Stimulated activated CD8-positive, alpha-beta memory T cell treated with anti-CD3 and anti-CD28 coated beads, Interleukin-12 subunit alpha, Interleukin-12 subunit beta, amount 100 ng/mL, for 24 hours (primary cell): ENCODE measurements at regions not wholly inside any gene's neighbourhood (a gene's known extent, or its start where the extent isn't known, plus 50 kb on each side); places are given as distances from the start of the nearest gene placed in this dataset.
"Not testable (repeated sequence)": the region's sequence is repeated elsewhere in the genome, so short reads cannot be mapped to it uniquely, and the experiment has no call there.

Experiments
- DNase-seq: peaks from one replicate; pipeline ENCODE4 v3.0.0-alpha.2; 2020; ENCODE audit errors: extremely low read depth

DNA sequence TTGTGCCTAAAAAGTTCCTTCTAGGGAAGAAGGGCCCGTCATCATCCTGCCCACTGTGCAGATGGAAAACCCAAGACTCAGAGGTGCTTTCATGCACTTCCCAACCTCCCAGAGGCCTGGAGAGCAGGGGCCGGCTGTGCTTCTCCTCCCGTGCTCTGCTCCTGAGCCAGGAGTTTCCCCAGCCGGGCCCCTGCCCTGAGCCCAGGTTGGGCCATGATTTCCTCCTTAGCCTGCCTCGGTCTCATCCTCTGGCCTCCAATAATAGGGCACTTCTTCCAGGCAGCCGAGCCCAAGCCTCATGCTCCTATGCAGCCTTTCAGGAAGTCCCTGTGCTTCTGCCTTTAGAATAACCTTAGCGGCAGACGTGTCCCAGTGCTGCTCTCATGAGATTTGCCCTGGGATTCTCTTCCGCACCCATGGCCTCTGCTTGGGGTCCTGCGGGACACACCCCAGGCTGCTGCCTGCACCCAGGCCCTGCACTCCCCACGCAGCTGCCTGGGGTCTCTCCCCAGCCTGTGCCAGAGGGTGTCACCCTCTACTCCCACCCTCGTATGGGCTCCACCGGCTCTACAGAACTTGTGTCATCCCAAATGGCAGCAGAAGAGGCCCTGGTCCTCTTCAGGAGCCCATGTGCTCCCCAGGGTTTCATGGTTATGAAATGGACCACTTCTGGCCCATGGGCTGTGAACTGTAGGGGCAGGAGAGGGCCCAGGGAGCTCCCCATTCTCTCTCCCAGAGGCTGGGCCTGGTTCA is 359.3 kb downstream of the ADGRD1 start:
- DNase-seq: no peak

GRCh38 chr12:131313635-131314034 is 359.9 kb downstream of the ADGRD1 start:
- DNase-seq: no peak

- DNase-seq: no peak
Observed at GRCh38 chr12:131314524-131315090, 360.9 kb downstream of the ADGRD1 start.

- DNase-seq: no peak
Observed at GRCh38 chr12:131315601-131316000, 361.9 kb downstream of the ADGRD1 start.

GRCh38 chr12:131316388-131316787 is 362.7 kb downstream of the ADGRD1 start:
- DNase-seq: no peak

DNA sequence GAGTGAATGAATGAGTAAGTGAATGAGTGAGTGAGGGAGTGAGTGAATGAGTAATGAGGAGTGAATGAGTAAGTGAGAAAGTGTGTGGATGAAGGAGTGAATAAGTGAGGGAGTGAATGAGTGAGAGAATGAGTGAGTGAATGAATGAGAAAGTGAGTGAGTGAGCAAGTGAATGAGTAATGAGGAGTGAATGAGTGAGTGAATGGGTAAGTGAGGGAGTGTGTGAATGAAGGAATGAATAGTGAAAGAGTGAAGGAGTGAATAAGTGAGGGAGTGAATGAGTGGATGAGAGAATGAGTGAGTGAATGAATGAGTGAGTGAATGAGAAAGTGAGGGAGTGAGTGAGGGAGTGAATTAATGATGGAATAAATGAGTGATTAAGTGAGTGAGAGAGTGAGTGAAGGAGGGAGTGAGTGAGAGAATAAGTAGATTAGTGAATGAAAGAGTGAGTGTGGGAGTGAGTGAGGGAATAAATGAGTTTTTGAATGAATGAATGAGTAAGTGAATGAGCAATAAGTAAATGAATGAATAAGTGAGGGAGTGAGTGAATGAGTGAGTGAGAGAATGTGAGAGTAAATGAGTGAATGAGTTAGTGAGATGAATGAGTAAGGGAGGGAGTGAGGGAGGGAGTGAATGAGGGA is 364.5 kb downstream of the ADGRD1 start:
- no peak for DNase-seq

DNA sequence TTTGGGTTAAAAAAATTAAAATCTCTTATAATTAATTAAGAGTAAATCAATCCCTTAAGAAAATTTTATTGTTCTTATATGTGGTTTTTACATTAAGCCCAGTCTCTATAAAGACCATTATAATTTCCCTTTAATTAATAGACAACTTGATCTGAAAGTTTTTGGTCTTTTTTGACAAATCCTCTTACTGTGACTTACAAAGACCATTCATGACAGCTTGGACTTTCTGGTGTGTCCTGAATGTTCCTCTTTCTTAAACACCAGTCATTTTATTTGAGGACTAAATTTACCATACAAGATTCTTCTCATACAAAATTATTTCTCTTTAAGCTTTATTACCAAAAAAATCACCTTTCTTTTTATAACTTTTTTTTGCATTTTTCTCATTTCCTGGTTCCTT is 368.3 kb downstream of the ADGRD1 start:
- no peak for DNase-seq

GRCh38 chr12:131322460-131322859 is 368.8 kb downstream of the ADGRD1 start:
- not testable (repeated sequence) for DNase-seq

DNA sequence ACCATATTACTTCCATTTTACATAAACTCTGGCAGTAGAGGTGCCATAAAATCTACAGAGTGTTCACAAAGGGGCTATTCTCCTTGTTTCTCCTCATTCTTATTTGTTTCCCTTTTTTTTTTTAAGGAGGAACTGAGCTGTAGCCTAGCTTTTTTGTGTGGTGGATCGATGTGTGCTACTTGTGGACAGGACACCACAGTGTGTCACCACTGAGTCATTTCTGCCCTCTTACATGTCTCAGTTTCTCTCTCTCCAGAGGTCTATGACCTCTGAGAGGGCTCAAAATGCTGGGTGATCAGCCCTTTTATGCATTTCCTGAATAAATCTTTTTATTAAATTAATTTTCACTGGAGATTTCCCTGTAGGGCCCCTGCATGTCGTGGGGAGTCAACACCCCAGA is 370.2 kb downstream of the ADGRD1 start:
- DNase-seq: no peak

DNA sequence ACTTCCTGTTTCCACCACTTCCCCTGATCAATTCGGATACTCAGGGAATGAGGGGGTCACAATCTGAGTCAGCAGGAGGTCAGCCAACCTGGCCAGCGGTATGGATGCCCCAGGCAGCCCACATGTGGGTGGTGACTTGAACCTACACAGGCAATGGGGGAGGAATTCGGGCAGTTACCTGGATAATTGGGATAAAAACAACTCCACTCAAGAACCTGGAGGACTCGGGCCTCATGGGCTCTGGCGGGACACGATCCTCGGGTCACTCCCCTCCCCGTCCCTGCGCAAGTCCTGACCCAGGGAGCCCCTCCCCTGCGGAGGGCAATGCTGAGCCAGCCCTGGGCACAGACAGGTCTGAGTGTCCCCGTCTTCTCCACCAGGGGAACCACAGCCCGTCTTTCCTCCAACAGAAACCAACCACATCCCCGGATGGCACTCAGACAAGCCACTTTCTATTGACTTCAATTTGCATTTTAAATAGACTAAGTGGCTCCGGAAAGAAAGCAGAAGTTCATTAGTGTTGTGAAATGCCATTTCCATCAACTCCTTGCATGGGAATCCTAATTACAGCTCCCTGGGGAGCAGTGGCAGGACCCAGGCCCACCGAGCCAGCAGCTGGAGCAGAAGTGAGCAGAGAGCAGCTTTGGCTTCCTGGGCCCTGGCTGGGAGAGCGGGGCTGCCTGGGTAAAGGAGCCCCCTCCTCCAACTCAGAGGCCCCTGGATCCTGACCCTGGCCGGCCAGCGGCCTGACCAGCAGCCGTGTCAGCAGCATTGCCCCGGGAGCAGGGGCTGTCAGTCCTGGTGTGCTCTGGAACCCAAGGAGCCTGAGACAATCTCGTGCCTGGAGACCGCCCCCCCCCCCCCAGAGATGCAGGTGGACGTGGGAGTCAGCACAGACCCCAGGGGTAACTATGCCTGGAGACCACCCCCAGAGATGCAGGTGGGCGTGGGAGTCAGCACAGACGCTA is 374.1 kb downstream of the ADGRD1 start:
- no peak for DNase-seq

GRCh38 chr12:131328861-131329845 is 375.4 kb downstream of the ADGRD1 start:
- not testable (repeated sequence) for DNase-seq

GRCh38 chr12:131330106-131330815 is 376.6 kb downstream of the ADGRD1 start:
- no peak for DNase-seq

DNA sequence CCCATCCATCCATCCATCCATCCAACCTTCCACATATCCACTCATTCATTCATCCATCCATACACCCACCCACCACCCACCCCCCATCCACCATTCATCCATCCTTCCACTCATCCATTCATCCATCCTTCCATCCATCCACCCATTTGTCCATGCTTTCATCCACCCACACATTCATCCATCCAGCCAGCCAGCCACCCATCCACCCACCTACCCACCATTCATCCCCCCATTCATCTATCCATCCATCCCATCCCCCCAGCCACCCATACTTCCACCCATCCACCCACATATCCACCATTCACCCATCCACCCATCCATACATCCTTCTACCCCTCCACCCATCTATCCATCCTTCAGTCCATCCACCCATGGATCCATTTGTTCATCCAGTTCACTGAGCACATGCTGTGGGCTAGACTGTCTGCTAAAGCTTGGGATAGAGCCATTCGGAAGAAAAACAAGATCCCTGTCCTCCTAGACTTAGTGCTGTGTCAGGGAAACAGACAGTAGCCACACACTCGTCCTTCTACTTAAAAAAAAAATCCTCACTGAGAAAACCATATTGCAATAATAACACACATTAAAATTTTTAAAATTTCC is 377.5 kb downstream of the ADGRD1 start:
- DNase-seq: no peak

- DNase-seq: no peak
Observed at GRCh38 chr12:131332224-131332623, 378.5 kb downstream of the ADGRD1 start.

GRCh38 chr12:131333136-131333535 is 377.8 kb upstream of the SFSWAP start:
- DNase-seq: no peak

DNA sequence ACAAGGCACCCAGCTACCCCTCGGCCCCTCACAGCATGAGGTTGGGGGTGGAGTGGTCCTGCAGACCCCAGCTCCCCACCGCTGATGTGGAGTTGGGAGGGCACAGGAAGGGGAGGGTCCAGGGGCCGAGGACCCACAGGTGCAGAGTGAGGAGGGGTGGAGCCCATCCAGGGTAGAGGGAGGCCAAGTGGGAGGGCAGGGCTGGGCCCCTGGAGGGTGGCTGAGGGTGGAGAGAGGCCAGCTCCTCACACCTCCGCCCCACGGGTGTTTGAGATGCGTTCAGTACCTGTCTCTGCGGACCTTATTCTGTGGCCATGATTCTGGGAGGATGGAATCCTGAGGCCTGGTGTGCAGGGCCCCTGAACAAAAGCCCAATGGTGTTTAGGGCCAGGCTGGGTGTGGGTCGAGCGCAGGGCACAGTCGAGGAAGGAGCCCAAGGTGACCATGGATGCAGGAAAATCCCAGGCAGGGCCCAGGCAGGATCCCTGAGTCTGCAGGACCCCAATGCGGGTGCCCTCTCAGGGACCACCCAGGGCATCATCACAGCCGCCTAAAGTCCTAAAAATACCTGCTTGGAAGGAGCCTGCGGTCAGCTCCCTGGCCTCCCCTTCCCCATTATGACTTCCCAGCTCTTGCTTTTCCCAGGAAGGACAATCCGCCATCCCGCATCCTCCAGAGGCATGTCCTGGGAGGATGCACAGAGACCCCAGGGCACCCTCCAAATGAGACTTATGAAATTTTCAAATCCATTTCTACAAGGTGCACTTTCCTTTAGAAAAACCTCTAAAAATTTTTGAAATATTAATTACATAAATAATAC is 377.1 kb upstream of the SFSWAP start:
- no peak for DNase-seq

- DNase-seq: no peak
Observed at GRCh38 chr12:131334835-131335234, 376.1 kb upstream of the SFSWAP start.

DNA sequence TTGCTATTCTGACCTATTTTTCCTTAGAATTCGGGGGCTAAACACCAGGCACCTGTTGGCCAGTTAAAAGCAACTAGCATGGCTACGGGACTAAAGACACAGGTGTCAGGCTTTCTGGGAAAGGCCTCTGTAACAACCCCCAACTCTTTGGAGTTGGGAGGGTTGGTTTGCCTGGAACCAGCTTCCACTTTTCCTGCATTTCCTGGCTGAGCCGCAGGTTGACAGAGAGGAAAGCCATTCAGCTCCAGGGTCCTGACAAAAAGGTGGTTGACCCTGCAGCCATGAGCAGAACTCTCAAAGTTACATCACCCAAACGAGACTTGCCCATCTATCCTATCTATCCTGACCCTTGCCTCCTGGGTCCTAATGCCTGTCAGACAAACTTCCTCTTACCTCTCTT is 375.4 kb upstream of the SFSWAP start:
- no peak for DNase-seq

DNA sequence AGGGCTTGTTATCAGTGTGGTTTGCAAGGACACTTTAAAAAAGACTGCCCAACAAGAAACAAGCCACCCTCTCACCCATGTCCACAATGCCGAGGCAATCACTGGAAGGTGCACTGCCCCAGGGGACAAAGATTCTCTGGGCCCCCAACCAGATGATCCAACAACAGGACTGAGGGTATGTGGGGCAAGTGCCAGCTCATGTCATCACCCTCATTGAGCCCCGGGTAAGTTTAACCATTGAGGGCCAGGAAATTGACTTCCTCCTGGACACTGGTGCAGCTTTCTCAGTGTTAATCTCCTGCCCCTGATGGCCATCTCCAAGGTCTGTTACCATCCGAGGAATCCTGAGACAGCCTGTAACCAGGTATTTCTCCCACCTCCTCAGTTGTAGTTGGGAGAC is 373.0 kb upstream of the SFSWAP start:
- not testable (repeated sequence) for DNase-seq
